Progenitor cell of endocrine pancreas (in vitro differentiated cells): ENCODE measurements at regions not wholly inside any gene's neighbourhood (a gene's known extent, or its start where the extent isn't known, plus 50 kb on each side); places are given as distances from the start of the nearest gene placed in this dataset.

ENCODE experiments used
- DNase-seq: peaks from one replicate; pipeline ENCODE4 v3.0.0; 2021; ENCODE audit warnings: low spot score; ENCODE audit not compliant: unreplicated experiment
- H3K27ac Mint-ChIP-seq: 2 replicates; pipeline ENCODE4 v1.8.0; 2021; ENCODE audit warnings: mild to moderate bottlenecking, moderate library complexity, mixed read lengths
- H3K27me3 Mint-ChIP-seq: 2 replicates; pipeline ENCODE4 v1.8.0; 2021; ENCODE audit warnings: mixed read lengths
- H3K36me3 Mint-ChIP-seq: 2 replicates; pipeline ENCODE4 v1.8.0; 2022; ENCODE audit warnings: mixed read lengths; ENCODE audit not compliant: insufficient read depth
- H3K4me1 Mint-ChIP-seq: 2 replicates; pipeline ENCODE4 v1.8.0; 2021; ENCODE audit warnings: low read depth, mixed read lengths
- H3K4me3 Mint-ChIP-seq: 2 replicates; pipeline ENCODE4 v1.8.0; 2021; ENCODE audit warnings: low read depth, mild to moderate bottlenecking, moderate library complexity, mixed read lengths
- H3K9me3 Mint-ChIP-seq: 2 replicates; pipeline ENCODE4 v1.8.0; 2021; ENCODE audit warnings: low read depth, mixed read lengths
- CTCF ChIP-seq: fragments of 200-600 bp; sonication (generic); IDR thresholded peaks from one replicate; pipeline ENCODE4 v1.5.0; 2021; ENCODE audit warnings: antibody characterized with exemption, mild to moderate bottlenecking; ENCODE audit not compliant: unreplicated experiment

- TF ChIP-seq CTCF = no peak
- Mint-ChIP-seq H3K36me3 (no peaks in the 10 kb centered on the region), H3K27me3 (no peaks in the 10 kb centered on the region), H3K4me3 (no peak overlapping the region), H3K4me1 (no peaks in the 10 kb centered on the region), H3K9me3 (peaks cover 3% of the 10 kb centered on the region), H3K27ac (no peak overlapping the region)
- no peak for DNase-seq
Observed at GRCh38 chr12:22874151-22874550, 249.2 kb downstream of the ETNK1 start.

- DNase-seq = no peak
Observed at GRCh38 chr12:22876262-22876661, 251.3 kb downstream of the ETNK1 start.

GRCh38 chr12:22879203-22879602 is 254.2 kb downstream of the ETNK1 start:
- no peaks in the 10 kb centered on the region for H3K4me1 Mint-ChIP-seq
- no peaks in the 10 kb centered on the region for H3K27me3 Mint-ChIP-seq
- DNase-seq = no peak
- H3K9me3 Mint-ChIP-seq = peaks cover 3% of the 10 kb centered on the region
- no peaks in the 10 kb centered on the region for H3K36me3 Mint-ChIP-seq
- no peak overlapping the region for H3K27ac Mint-ChIP-seq
- H3K4me3 Mint-ChIP-seq = no peak overlapping the region
- TF ChIP-seq CTCF = no peak

More at GRCh38 chr12:22876262-22876661, 251.3 kb downstream of the ETNK1 start:
- H3K4me1 Mint-ChIP-seq = no peaks in the 10 kb centered on the region
- H3K4me3 Mint-ChIP-seq = no peak overlapping the region
- no peaks in the 10 kb centered on the region for H3K27me3 Mint-ChIP-seq
- peaks cover 3% of the 10 kb centered on the region for H3K9me3 Mint-ChIP-seq
- TF ChIP-seq CTCF = no peak
- H3K36me3 Mint-ChIP-seq = no peaks in the 10 kb centered on the region
- H3K27ac Mint-ChIP-seq = no peak overlapping the region

GRCh38 chr12:22880331-22880730 is 255.4 kb downstream of the ETNK1 start:
- Mint-ChIP-seq H3K36me3 (no peaks in the 10 kb centered on the region), H3K27me3 (no peaks in the 10 kb centered on the region), H3K9me3 (peaks cover 3% of the 10 kb centered on the region), H3K4me3 (no peak overlapping the region), H3K4me1 (no peaks in the 10 kb centered on the region), H3K27ac (no peak overlapping the region)
- DNase-seq = no peak
- no peak for TF ChIP-seq CTCF

GRCh38 chr12:22880807-22881206 is 255.8 kb downstream of the ETNK1 start:
- H3K9me3 Mint-ChIP-seq = peaks cover 4% of the 10 kb centered on the region
- H3K4me3 Mint-ChIP-seq = no peak overlapping the region
- H3K4me1 Mint-ChIP-seq = no peaks in the 10 kb centered on the region
- H3K36me3 Mint-ChIP-seq = no peaks in the 10 kb centered on the region
- H3K27ac Mint-ChIP-seq = no peak overlapping the region
- no peak for TF ChIP-seq CTCF
- no peaks in the 10 kb centered on the region for H3K27me3 Mint-ChIP-seq
- DNase-seq = no peak
